ENCODE measurements at regions not wholly inside any gene's neighbourhood (a gene's known extent, or its start where the extent isn't known, plus 50 kb on each side); places are given as distances from the start of the nearest gene placed in this dataset.

GRCh38 chr4:57632564-57632963 lies 522.4 kb upstream of the IGFBP7 start:
- FAIRE-seq (no peak), ATAC-seq (no peak), DNase-seq (ENCODE audit: low read depth, low spot score) (no peak)
- H3K4me1 ChIP-seq (ENCODE audit: control insufficient read depth, insufficient read depth, low read length) = no peaks in the 10 kb centered on the region
- 43% methylated on average over 2 of the region's 2 CpGs for WGBS (ENCODE audit: insufficient coverage, insufficient replicate concordance, low lambda C conversion rate, missing lambda C conversion rate)
- no peaks in the 10 kb centered on the region for H4K20me1 ChIP-seq (ENCODE audit: control insufficient read depth, insufficient read depth)
- TF ChIP-seq ZZZ3 (IDR thresholded peaks at IDR 0.05; ENCODE audit: control insufficient read depth, insufficient read length, low read depth) (no peak), STAT3 (IDR thresholded peaks at IDR 0.05; ENCODE audit: low read depth, low read length) (no peak), IRF3 (IDR thresholded peaks at IDR 0.05) (no peak), STAT1 (conservative IDR thresholded peaks at IDR 0.05) (no peak), CREB1 (IDR thresholded peaks at IDR 0.05; ENCODE audit: low read depth) (no peak), RBBP5 (conservative IDR thresholded peaks at IDR 0.05) (no peak), NR2C1 (IDR thresholded peaks at IDR 0.05) (no peak), PKNOX1 (IDR thresholded peaks at IDR 0.05) (no peak), GABPA (IDR thresholded peaks at IDR 0.05; ENCODE audit: low read depth) (no peak), YY1 (IDR thresholded peaks at IDR 0.05; ENCODE audit: low read depth, low read length) (no peak), ASH2L (IDR thresholded peaks at IDR 0.05; ENCODE audit: borderline replicate concordance, low read depth) (no peak), RFX5 (IDR thresholded peaks at IDR 0.05; ENCODE audit: low read depth, low read length) (no peak), PBX3 (IDR thresholded peaks at IDR 0.05; ENCODE audit: insufficient replicate concordance, low read depth, low read length) (no peak), MXI1 (IDR thresholded peaks at IDR 0.05; ENCODE audit: low read depth, low read length) (no peak), USF1 (IDR thresholded peaks at IDR 0.05; ENCODE audit: borderline replicate concordance, extremely low read length, insufficient read depth, low read depth, low read length) (no peak), CBX5 (IDR thresholded peaks at IDR 0.05; ENCODE audit: low read depth) (no peak), SMC3 (IDR thresholded peaks at IDR 0.05; ENCODE audit: borderline replicate concordance, low read length) (no peak), CHD1 (IDR thresholded peaks at IDR 0.05; ENCODE audit: low read depth, low read length) (no peak), FOS (IDR thresholded peaks at IDR 0.05; ENCODE audit: borderline replicate concordance, extremely low read depth, insufficient read length) (no peak)
- no peak overlapping the region for H2AFZ ChIP-seq (ENCODE audit: control insufficient read depth, low read depth, low read length)
- in situ Hi-C loops (cut with MboI) = no loop called here
- ChIA-PET POLR2A (no interaction called here), SMC1A (ENCODE audit: uncharacterized antibody, unreplicated experiment) (no interaction called here), CTCF (no interaction called here), RAD21 (ENCODE audit: unreplicated experiment) (no interaction called here)
- BruUV-seq (replicated peaks) = no TSS peak
- H3K9me3 ChIP-seq (replicated peaks; ENCODE audit: control insufficient read depth, insufficient read depth, low read length) = no peaks in the 10 kb centered on the region
- no peak overlapping the region for H3K27ac ChIP-seq (ENCODE audit: control insufficient read depth, insufficient read depth)
- H3K79me2 ChIP-seq (ENCODE audit: control insufficient read depth, insufficient read depth, low read length) = no peaks in the 10 kb centered on the region
- no peak overlapping the region for H3K4me3 ChIP-seq
- intact Hi-C loops (cut with micrococcal nuclease; ENCODE audit: unreplicated experiment) = no loop called here
- H3K36me3 ChIP-seq (ENCODE audit: control insufficient read depth in 2 of 2, insufficient read depth in 2 of 2, low read length in 1 of 2) = no peaks in the 10 kb centered on the region
- H3K4me2 ChIP-seq (ENCODE audit: control insufficient read depth, insufficient read depth) = no peak overlapping the region
- H3K27me3 ChIP-seq (replicated peaks in 1 of 2; ENCODE audit: control insufficient read depth in 2 of 2, insufficient read depth in 2 of 2, low read length in 1 of 2) = no peaks in the 10 kb centered on the region
- H3K9ac ChIP-seq (ENCODE audit: control insufficient read depth, insufficient read depth, low read length) = no peak overlapping the region

All from GM12878 (cell line).